ENCODE measurements at regions not wholly inside any gene's neighbourhood (a gene's known extent, or its start where the extent isn't known, plus 50 kb on each side); places are given as distances from the start of the nearest gene placed in this dataset.

GRCh38 chr12:93078577-93078976, 149.5 kb upstream of the EEA1 start:
- no peak for DNase-seq
- intact Hi-C loops (cut with micrococcal nuclease): no loop called here
- no peak overlapping the region for H3K4me3 ChIP-seq
- H3K27me3 ChIP-seq (ENCODE audit: low read depth): no peaks in the 10 kb centered on the region
- H3K4me1 ChIP-seq: peaks cover 8% of the 10 kb centered on the region
- H3K36me3 ChIP-seq: no peaks in the 10 kb centered on the region
- H3K9me3 ChIP-seq (replicated peaks): no peaks in the 10 kb centered on the region
- no peak overlapping the region for H3K27ac ChIP-seq (replicated peaks)
- TF ChIP-seq, protein P1, sequence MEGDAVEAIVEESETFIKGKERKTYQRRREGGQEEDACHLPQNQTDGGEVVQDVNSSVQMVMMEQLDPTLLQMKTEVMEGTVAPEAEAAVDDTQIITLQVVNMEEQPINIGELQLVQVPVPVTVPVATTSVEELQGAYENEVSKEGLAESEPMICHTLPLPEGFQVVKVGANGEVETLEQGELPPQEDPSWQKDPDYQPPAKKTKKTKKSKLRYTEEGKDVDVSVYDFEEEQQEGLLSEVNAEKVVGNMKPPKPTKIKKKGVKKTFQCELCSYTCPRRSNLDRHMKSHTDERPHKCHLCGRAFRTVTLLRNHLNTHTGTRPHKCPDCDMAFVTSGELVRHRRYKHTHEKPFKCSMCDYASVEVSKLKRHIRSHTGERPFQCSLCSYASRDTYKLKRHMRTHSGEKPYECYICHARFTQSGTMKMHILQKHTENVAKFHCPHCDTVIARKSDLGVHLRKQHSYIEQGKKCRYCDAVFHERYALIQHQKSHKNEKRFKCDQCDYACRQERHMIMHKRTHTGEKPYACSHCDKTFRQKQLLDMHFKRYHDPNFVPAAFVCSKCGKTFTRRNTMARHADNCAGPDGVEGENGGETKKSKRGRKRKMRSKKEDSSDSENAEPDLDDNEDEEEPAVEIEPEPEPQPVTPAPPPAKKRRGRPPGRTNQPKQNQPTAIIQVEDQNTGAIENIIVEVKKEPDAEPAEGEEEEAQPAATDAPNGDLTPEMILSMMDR (IDR thresholded peaks at IDR 0.05; ENCODE audit: borderline replicate concordance): no peak

- H3K36me3 ChIP-seq: no peaks in the 10 kb centered on the region
- no peak overlapping the region for H3K27ac ChIP-seq (replicated peaks)
- DNase-seq: no peak
- H3K4me3 ChIP-seq: no peak overlapping the region
- H3K4me1 ChIP-seq: peaks cover 8% of the 10 kb centered on the region
- no peaks in the 10 kb centered on the region for H3K27me3 ChIP-seq (ENCODE audit: low read depth)
- TF ChIP-seq, protein P1 (IDR thresholded peaks at IDR 0.05; ENCODE audit: borderline replicate concordance): no peak
- H3K9me3 ChIP-seq (replicated peaks): no peaks in the 10 kb centered on the region
- intact Hi-C loops (cut with micrococcal nuclease): no loop called here
These were observed 150.2 kb upstream of the EEA1 start for GRCh38 chr12:93079271-93079670.

DNA sequence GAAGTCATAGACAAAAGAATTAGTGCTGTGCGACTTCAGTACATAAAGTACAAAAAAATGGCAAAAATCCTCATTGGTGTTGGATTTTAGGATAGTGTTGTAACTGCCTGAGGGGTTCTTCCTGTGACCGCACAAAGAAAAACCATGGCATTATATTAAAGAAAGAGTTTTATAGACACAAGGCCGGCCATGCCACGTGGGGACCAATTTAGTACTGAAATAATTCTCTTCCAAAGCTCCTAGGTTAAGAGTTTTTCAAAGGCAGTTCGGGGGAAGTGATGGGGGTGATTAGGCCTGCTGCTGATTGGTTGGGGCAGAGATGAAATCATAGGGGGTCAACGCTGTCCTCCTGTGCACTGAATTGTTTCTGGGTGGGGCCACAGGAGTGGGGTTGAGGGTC, 150.9 kb upstream of the EEA1 start:
- no peak overlapping the region for H3K4me3 ChIP-seq
- TF ChIP-seq, protein P1 (IDR thresholded peaks at IDR 0.05; ENCODE audit: borderline replicate concordance): no peak
- no peaks in the 10 kb centered on the region for H3K9me3 ChIP-seq (replicated peaks)

DNA sequence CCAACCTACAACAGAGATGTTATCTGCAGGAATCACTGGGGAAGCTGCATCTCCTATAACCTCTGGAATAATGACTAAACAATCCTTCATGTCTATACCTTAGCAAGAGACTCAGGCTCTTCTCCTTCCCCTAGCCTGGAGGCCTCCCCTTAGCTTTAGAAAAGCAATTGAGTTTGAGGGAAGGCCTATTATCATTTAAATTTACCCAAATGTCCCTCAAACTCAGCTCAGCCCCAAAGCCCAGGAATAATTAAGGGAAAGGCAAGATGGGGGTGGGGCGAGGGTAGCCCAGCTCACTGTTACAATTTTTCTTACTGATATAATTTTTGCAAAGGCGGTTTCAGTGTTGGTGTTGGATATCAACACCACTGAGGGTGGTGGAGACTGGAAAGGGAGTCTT, 151.4 kb upstream of the EEA1 start:
- no peak overlapping the region for H3K4me3 ChIP-seq
- intact Hi-C loops (cut with micrococcal nuclease): no loop called here
- TF ChIP-seq, protein P1 (IDR thresholded peaks at IDR 0.05; ENCODE audit: borderline replicate concordance): no peak
- no peak for DNase-seq
- H3K4me1 ChIP-seq: peaks cover 8% of the 10 kb centered on the region
- no peaks in the 10 kb centered on the region for H3K36me3 ChIP-seq
- no peaks in the 10 kb centered on the region for H3K9me3 ChIP-seq (replicated peaks)
- no peaks in the 10 kb centered on the region for H3K27me3 ChIP-seq (ENCODE audit: low read depth)
- no peak overlapping the region for H3K27ac ChIP-seq (replicated peaks)

More for the DNA sequence above, 150.9 kb upstream of the EEA1 start:
- intact Hi-C loops (cut with micrococcal nuclease): no loop called here
- Histone ChIP-seq H3K27ac (replicated peaks) (no peak overlapping the region), H3K36me3 (no peaks in the 10 kb centered on the region), H3K4me1 (peaks cover 8% of the 10 kb centered on the region), H3K27me3 (ENCODE audit: low read depth) (no peaks in the 10 kb centered on the region)
- DNase-seq: no peak

DNA sequence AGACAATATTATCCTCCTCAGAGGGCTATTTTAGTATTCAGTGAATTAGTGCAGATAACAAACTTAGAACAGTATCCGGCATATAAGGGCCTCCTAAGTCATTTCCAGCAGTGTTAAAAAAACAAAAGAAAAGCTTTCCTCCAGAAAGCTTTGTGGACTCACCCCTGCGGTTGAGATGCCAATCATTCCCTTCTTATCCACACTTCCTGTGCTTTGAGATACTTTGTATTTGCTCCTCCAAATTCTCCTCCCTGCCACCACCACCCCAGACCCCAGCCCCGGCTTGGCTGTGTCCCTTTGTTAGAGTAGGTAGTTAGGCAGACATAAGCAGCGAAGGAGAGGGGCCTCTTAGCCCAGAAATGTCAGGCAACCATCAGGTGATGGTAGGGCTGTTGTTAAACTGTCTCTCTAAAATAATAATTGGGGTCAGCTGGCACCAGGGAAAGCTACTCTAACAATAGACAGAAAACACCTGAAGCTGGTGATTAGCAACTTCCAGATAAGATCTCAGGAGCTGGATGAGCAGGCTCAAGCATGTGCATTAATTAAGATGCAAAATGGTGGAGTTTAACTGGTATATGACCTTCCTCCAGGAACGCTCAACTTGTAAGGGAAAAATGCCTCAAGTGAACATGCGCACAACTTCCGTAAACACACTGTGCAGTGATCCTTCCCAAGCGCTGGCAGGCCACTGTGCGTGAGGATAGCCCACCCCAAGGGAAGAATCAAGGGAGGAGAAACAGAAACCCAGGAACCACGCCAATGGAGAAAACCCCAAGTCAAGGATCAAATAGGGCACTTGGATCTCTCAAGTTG, 152.1 kb upstream of the EEA1 start:
- intact Hi-C loops (cut with micrococcal nuclease): no loop called here
- no peak for DNase-seq
- TF ChIP-seq, protein P1 (IDR thresholded peaks at IDR 0.05; ENCODE audit: borderline replicate concordance): no peak
- H3K36me3 ChIP-seq: no peaks in the 10 kb centered on the region
- no peak overlapping the region for H3K27ac ChIP-seq (replicated peaks)
- H3K4me1 ChIP-seq: peaks cover 8% of the 10 kb centered on the region
- H3K9me3 ChIP-seq (replicated peaks): peaks cover 4% of the 10 kb centered on the region
- H3K27me3 ChIP-seq (ENCODE audit: low read depth): no peaks in the 10 kb centered on the region
- H3K4me3 ChIP-seq: no peak overlapping the region
